ENCODE measurements at regions not wholly inside any gene's neighbourhood (a gene's known extent, or its start where the extent isn't known, plus 50 kb on each side); places are given as distances from the start of the nearest gene placed in this dataset.

DNA sequence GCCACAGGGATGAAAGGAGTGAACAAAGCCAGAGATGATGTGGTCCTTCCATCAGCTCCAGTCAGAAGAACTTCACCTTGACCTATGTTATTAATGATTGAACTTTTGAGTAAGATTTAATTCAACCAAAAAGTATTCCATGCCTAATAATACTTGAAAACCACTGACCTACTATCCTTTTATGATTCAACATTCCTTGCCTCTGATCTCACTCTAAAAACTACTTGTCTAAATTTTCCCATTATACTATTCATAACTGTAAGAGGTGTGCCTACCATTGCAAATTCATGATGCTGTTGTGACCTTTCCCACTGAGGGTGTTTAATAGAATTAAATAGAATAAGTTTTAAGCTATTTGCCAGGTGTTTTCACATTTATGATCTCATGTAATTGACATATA is 164.7 kb upstream of the GUCY1A2 start:
- no peaks in the 10 kb centered on the region for H3K79me2 ChIP-seq (ENCODE audit: control insufficient read depth, insufficient read depth, low read length)
- H4K20me1 ChIP-seq (replicated peaks; ENCODE audit: control insufficient read depth, insufficient read depth, low read length) = no peaks in the 10 kb centered on the region
- H3K4me2 ChIP-seq (ENCODE audit: insufficient read depth, low read length) = no peak overlapping the region
- H3K9me3 ChIP-seq (replicated peaks; ENCODE audit: control insufficient read depth, insufficient read depth, low read depth, low read length) = no peaks in the 10 kb centered on the region
- POLR2A ChIA-PET = no interaction called here
- no peaks in the 10 kb centered on the region for H3K9me1 ChIP-seq (ENCODE audit: control insufficient read depth, insufficient read depth, low read length)
- no peak overlapping the region for H3K4me3 ChIP-seq
- no peaks in the 10 kb centered on the region for H3K27me3 ChIP-seq (ENCODE audit: control insufficient read depth in 2 of 2, insufficient read depth in 2 of 2, low read length in 2 of 2)
- no peak overlapping the region for H2AFZ ChIP-seq (ENCODE audit: low read depth, low read length)
- no TSS peak for BruUV-seq (replicated peaks)
- H3K36me3 ChIP-seq (ENCODE audit: control insufficient read depth, insufficient read depth, low read length) = no peaks in the 10 kb centered on the region
- CTCF ChIA-PET (ENCODE audit: low intra/inter-chr PET ratio) = no interaction called here
- no peak for ATAC-seq
- in situ Hi-C loops (cut with MboI) (no loop called here), intact Hi-C loops (cut with micrococcal nuclease) (no loop called here)
- H3K9ac ChIP-seq (ENCODE audit: insufficient read depth in 1 of 2, low read depth in 2 of 2, low read length in 2 of 2) = no peak overlapping the region
- no peak for FAIRE-seq
- TF ChIP-seq NR2C2 (CRISPR knock-in tag; IDR thresholded peaks at IDR 0.05) (no peak), NR2C2 (tag; IDR thresholded peaks at IDR 0.05) (no peak), PPARD (CRISPR knock-in tag; IDR thresholded peaks at IDR 0.05) (no peak), ZNF766 (CRISPR knock-in tag; conservative IDR thresholded peaks at IDR 0.05) (no peak)
- H3K4me1 ChIP-seq (replicated peaks in 1 of 2; ENCODE audit: control insufficient read depth in 2 of 2, insufficient read depth in 2 of 2, low read length in 2 of 2) = no peaks in the 10 kb centered on the region
- no peak overlapping the region for H3K27ac ChIP-seq (ENCODE audit: extremely low read depth, low read depth, low read length)
- no peak for DNase-seq (ENCODE audit: extremely low read depth in 1 of 4, low spot score in 3 of 4)

DNA sequence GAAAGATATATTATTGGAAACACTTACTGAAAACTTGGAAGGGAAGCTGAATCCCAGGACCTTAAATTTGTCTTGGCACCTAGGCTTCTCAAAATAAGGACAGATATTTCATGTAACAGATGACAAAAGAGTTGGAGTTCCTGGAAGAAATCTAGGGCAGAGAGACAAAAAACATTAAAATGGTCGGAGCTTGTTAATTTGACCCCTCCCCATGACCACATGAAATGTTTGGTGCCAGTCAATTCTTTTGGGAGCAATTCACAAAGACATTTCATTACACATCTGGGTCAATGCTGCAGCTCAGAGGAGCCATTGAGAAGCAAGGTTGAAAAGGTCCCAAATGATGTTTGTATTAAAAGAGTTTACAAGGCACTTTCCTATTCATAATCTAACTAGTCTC is 162.0 kb upstream of the GUCY1A2 start:
- no peak for FAIRE-seq
- no peak overlapping the region for H3K9ac ChIP-seq (ENCODE audit: insufficient read depth in 1 of 2, low read depth in 2 of 2, low read length in 2 of 2)
- ATAC-seq = no peak

More for the DNA sequence above, 162.0 kb upstream of the GUCY1A2 start:
- no peaks in the 10 kb centered on the region for H3K9me1 ChIP-seq (ENCODE audit: control insufficient read depth, insufficient read depth, low read length)
- in situ Hi-C loops (cut with MboI) (no loop called here), intact Hi-C loops (cut with micrococcal nuclease) (no loop called here)
- H3K4me2 ChIP-seq (ENCODE audit: insufficient read depth, low read length) = no peak overlapping the region
- H3K4me3 ChIP-seq = no peak overlapping the region
- ChIA-PET POLR2A (no interaction called here), CTCF (ENCODE audit: low intra/inter-chr PET ratio) (no interaction called here)
- no peaks in the 10 kb centered on the region for H3K79me2 ChIP-seq (ENCODE audit: control insufficient read depth, insufficient read depth, low read length)
- no peaks in the 10 kb centered on the region for H4K20me1 ChIP-seq (replicated peaks; ENCODE audit: control insufficient read depth, insufficient read depth, low read length)
- no peaks in the 10 kb centered on the region for H3K36me3 ChIP-seq (ENCODE audit: control insufficient read depth, insufficient read depth, low read length)
- no peaks in the 10 kb centered on the region for H3K9me3 ChIP-seq (replicated peaks; ENCODE audit: control insufficient read depth, insufficient read depth, low read depth, low read length)
- H3K4me1 ChIP-seq (replicated peaks in 1 of 2; ENCODE audit: control insufficient read depth in 2 of 2, insufficient read depth in 2 of 2, low read length in 2 of 2) = no peaks in the 10 kb centered on the region
- DNase-seq (ENCODE audit: extremely low read depth in 1 of 4, low spot score in 3 of 4) = no peak
- no TSS peak for BruUV-seq (replicated peaks)
- H3K27me3 ChIP-seq (ENCODE audit: control insufficient read depth in 2 of 2, insufficient read depth in 2 of 2, low read length in 2 of 2) = no peaks in the 10 kb centered on the region
- no peak overlapping the region for H2AFZ ChIP-seq (ENCODE audit: low read depth, low read length)
- H3K27ac ChIP-seq (ENCODE audit: extremely low read depth, low read depth, low read length) = no peak overlapping the region
- WGBS (ENCODE audit: insufficient coverage, low coverage, missing lambda C conversion rate) = 0% methylated on average over 1 of the region's 1 CpG
- TF ChIP-seq KDM4B (IDR thresholded peaks at IDR 0.05; ENCODE audit: borderline replicate concordance in 2 of 2, low read depth in 1 of 2) = no peak
- TF ChIP-seq ZNF551 (CRISPR knock-in tag; IDR thresholded peaks at IDR 0.05) = no peak
- TF ChIP-seq KDM1A (IDR thresholded peaks at IDR 0.05) = no peak
- TF ChIP-seq, protein P1, sequence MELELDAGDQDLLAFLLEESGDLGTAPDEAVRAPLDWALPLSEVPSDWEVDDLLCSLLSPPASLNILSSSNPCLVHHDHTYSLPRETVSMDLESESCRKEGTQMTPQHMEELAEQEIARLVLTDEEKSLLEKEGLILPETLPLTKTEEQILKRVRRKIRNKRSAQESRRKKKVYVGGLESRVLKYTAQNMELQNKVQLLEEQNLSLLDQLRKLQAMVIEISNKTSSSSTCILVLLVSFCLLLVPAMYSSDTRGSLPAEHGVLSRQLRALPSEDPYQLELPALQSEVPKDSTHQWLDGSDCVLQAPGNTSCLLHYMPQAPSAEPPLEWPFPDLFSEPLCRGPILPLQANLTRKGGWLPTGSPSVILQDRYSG (tag; conservative IDR thresholded peaks at IDR 0.05; ENCODE audit: low read depth) = no peak
- TF ChIP-seq LARP7 (IDR thresholded peaks at IDR 0.05) = no peak
- no peak for TF ChIP-seq SMC3 (conservative IDR thresholded peaks at IDR 0.05; ENCODE audit: insufficient read depth, low read depth, low read length)
- TF ChIP-seq, protein P2, sequence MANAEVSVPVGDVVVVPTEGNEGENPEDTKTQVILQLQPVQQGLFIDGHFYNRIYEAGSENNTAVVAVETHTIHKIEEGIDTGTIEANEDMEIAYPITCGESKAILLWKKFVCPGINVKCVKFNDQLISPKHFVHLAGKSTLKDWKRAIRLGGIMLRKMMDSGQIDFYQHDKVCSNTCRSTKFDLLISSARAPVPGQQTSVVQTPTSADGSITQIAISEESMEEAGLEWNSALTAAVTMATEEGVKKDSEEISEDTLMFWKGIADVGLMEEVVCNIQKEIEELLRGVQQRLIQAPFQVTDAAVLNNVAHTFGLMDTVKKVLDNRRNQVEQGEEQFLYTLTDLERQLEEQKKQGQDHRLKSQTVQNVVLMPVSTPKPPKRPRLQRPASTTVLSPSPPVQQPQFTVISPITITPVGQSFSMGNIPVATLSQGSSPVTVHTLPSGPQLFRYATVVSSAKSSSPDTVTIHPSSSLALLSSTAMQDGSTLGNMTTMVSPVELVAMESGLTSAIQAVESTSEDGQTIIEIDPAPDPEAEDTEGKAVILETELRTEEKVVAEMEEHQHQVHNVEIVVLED (CRISPR knock-in tag; IDR thresholded peaks at IDR 0.05) = no peak
- no peak for TF ChIP-seq ZNF212 (CRISPR knock-in tag; IDR thresholded peaks at IDR 0.05)
- no peak for TF ChIP-seq RBM34 (IDR thresholded peaks at IDR 0.05; ENCODE audit: borderline replicate concordance, insufficient read depth, low read length)
- no peak for TF ChIP-seq THRAP3 (IDR thresholded peaks at IDR 0.05; ENCODE audit: borderline replicate concordance)
- no peak for TF ChIP-seq CHD1 (IDR thresholded peaks at IDR 0.05; ENCODE audit: low read length)
